ENCODE measurements at regions not wholly inside any gene's neighbourhood (a gene's known extent, or its start where the extent isn't known, plus 50 kb on each side); places are given as distances from the start of the nearest gene placed in this dataset.

DNA sequence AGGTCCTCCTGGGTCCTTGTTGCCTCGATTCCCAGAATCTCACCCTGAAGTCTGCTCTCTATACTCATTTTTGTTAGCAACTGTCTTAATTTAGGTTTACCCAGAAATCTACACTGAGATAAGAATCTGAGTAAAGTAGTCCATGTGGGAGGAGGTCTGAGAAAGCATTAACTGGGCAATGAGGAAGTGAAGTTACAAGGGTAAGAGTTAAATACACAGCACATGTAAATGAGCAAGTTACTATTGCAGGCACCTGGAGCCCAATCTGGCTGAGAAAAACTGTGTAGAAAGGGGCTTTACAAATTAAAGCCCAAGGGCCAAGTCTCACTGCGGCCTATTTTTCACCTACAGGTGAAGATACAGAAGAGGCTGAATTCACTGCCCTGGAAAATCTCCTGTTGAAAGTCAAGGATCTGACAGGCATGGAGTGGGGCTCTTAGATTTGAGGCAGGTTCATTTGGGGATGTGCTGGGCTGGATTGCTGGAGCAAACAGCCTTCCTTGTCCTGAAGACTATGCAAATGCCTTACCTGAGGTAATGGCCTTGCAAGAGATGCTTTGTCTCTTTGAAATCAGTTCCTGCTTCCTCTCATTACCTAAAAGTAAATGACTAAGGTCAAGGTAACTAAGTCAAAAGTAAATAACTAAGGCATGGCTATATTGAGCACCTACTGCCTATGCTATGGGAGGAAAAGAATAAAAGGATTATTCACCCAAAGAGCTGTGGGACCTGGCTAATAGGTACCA is 84.4 kb upstream of the DYNAP start:
- H3K9me3 Mint-ChIP-seq, result peaks cover 0 to 2% (median 0%) of the 10 kb centered on the region in 11 donors
- no peak overlapping the region for H3K4me3 Mint-ChIP-seq
- no peak for DNase-seq
- H3K27ac Mint-ChIP-seq, result no peak overlapping the region
- CTCF ChIA-PET, result no interaction called here
- H3K4me1 ChIP-seq (ENCODE audit: control insufficient read depth in 2 of 2, insufficient read depth in 2 of 2, low read length in 2 of 2), result no peaks in the 10 kb centered on the region
- H3K36me3 ChIP-seq (ENCODE audit: control insufficient read depth in 2 of 3, insufficient read depth in 3 of 3, low read length in 3 of 3), result no peaks in the 10 kb centered on the region
- no peaks in the 10 kb centered on the region for H3K36me3 Mint-ChIP-seq
- POLR2A ChIA-PET, result no interaction called here
- no peak for ATAC-seq
- intact Hi-C loops (cut with micrococcal nuclease), result no loop called here
- H3K27me3 ChIP-seq (ENCODE audit: control insufficient read depth in 2 of 2, insufficient read depth in 2 of 2, low read length in 2 of 2), result no peaks in the 10 kb centered on the region
- no peaks in the 10 kb centered on the region for H3K9me3 ChIP-seq (ENCODE audit: control insufficient read depth in 2 of 3, low read length in 3 of 3)
- H3K4me1 Mint-ChIP-seq, result no peaks in the 10 kb centered on the region
- no peak overlapping the region for H3K27ac ChIP-seq (ENCODE audit: low read depth, low read length)
- peaks cover 0 to 38% (median 19%) of the 10 kb centered on the region in 5 donors for H3K27me3 Mint-ChIP-seq
- H3K4me3 ChIP-seq (ENCODE audit: low read length), result no peak overlapping the region

DNA sequence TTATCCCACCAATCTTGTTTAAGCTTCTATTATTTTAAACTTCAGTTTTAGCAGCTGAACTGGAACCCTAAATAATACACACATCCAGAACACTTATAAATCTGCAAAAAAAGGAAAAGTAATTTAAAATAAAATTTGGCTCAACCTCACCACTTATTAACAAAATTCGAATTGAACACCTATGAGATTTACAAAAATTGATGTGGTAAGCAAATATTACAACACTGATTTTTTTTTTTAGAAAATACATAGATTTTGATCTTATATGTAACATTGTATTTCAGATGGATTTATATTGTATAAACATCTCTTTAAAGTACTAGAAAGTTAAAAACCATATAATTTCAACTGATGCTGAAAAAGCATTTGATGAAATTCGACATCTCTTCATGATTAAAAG is 81.3 kb upstream of the DYNAP start:
- no peaks in the 10 kb centered on the region for H3K9me3 ChIP-seq (ENCODE audit: control insufficient read depth in 2 of 3, low read length in 3 of 3)
- ChIA-PET POLR2A (no interaction called here), CTCF (no interaction called here)
- no peaks in the 10 kb centered on the region for H3K27me3 ChIP-seq (ENCODE audit: control insufficient read depth in 2 of 2, insufficient read depth in 2 of 2, low read length in 2 of 2)
- ATAC-seq (no peak), DNase-seq (no peak)
- H3K4me3 ChIP-seq (ENCODE audit: low read length), result no peak overlapping the region
- no peak overlapping the region for H3K27ac Mint-ChIP-seq
- peaks cover 0 to 40% (median 19%) of the 10 kb centered on the region in 5 donors for H3K27me3 Mint-ChIP-seq
- H3K4me1 Mint-ChIP-seq, result no peaks in the 10 kb centered on the region
- no peaks in the 10 kb centered on the region for H3K36me3 ChIP-seq (ENCODE audit: control insufficient read depth in 2 of 3, insufficient read depth in 3 of 3, low read length in 3 of 3)
- H3K4me3 Mint-ChIP-seq, result no peak overlapping the region
- no peaks in the 10 kb centered on the region for H3K36me3 Mint-ChIP-seq
- no peaks in the 10 kb centered on the region for H3K9me3 Mint-ChIP-seq
- no peak overlapping the region for H3K27ac ChIP-seq (ENCODE audit: low read depth, low read length)
- H3K4me1 ChIP-seq (ENCODE audit: control insufficient read depth in 2 of 2, insufficient read depth in 2 of 2, low read length in 2 of 2), result no peaks in the 10 kb centered on the region
- intact Hi-C loops (cut with micrococcal nuclease), result no loop called here

DNA sequence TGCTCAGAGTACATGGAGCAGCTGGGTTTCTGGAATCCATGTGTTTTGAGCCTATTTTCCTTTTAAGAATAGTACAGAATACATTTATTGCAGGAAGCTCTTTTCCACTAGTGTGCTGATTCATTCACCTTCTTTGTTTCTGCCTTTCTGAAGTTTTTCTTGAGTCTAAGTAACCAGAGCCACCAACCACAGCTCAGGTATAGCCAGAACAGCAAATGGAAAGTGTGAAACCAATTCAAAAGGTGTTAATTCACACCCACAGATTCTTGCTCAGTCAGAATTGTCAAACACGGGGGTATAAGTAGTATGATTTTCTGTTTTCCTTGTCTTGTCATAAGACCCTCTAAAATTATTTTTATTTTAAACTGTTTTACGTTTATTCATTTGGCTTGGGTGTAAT is 75.9 kb upstream of the DYNAP start:
- ATAC-seq (no peak), DNase-seq (no peak)
- Histone ChIP-seq H3K27me3 (ENCODE audit: control insufficient read depth in 2 of 2, insufficient read depth in 2 of 2, low read length in 2 of 2) (no peaks in the 10 kb centered on the region), H3K36me3 (ENCODE audit: control insufficient read depth in 2 of 3, insufficient read depth in 3 of 3, low read length in 3 of 3) (no peaks in the 10 kb centered on the region), H3K4me3 (ENCODE audit: low read length) (no peak overlapping the region), H3K9me3 (ENCODE audit: control insufficient read depth in 2 of 3, low read length in 3 of 3) (no peaks in the 10 kb centered on the region), H3K27ac (ENCODE audit: low read depth, low read length) (no peak overlapping the region), H3K4me1 (ENCODE audit: control insufficient read depth in 2 of 2, insufficient read depth in 2 of 2, low read length in 2 of 2) (no peaks in the 10 kb centered on the region)
- intact Hi-C loops (cut with micrococcal nuclease), result no loop called here
- Mint-ChIP-seq H3K4me1 (no peaks in the 10 kb centered on the region), H3K9me3 (no peaks in the 10 kb centered on the region), H3K4me3 (no peak overlapping the region), H3K27me3 (peaks cover 1 to 17% (median 8%) of the 10 kb centered on the region in 5 donors), H3K27ac (no peak overlapping the region), H3K36me3 (no peaks in the 10 kb centered on the region)
- CTCF ChIA-PET, result no interaction called here
- POLR2A ChIA-PET, result no interaction called here

DNA sequence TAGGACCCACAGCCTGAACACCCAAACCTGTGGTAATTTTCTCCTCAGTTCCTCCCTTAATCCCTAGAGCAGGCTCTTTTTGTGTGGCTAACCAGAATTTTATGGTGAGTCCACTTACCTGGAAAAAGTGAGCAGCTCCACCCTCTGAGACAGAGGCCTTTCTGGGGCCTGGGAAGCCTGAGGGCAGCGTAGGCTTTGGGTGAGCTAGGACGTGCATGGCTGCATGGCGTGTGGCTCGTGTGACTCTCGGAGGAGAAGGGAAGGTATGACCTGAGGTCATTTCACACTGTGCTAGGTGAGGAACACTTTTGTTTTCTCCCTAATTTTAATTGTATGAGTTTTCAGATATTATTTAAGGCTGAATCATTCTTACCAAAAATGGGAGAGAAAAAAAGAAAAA is 73.5 kb upstream of the DYNAP start:
- H3K4me1 ChIP-seq (ENCODE audit: control insufficient read depth in 2 of 2, insufficient read depth in 2 of 2, low read length in 2 of 2), result no peaks in the 10 kb centered on the region
- H3K4me3 ChIP-seq (ENCODE audit: low read length), result no peak overlapping the region
- Mint-ChIP-seq H3K4me1 (no peaks in the 10 kb centered on the region), H3K9me3 (peaks cover 0 to 1% (median 0%) of the 10 kb centered on the region in 11 donors), H3K36me3 (no peaks in the 10 kb centered on the region), H3K27ac (no peak overlapping the region), H3K4me3 (no peak overlapping the region), H3K27me3 (peaks cover 0 to 6% (median 3%) of the 10 kb centered on the region in 5 donors)
- no peak for ATAC-seq
- H3K9me3 ChIP-seq (ENCODE audit: control insufficient read depth in 2 of 3, low read length in 3 of 3), result no peaks in the 10 kb centered on the region
- intact Hi-C loops (cut with micrococcal nuclease), result no loop called here
- POLR2A ChIA-PET, result no interaction called here
- no peaks in the 10 kb centered on the region for H3K27me3 ChIP-seq (ENCODE audit: control insufficient read depth in 2 of 2, insufficient read depth in 2 of 2, low read length in 2 of 2)
- no peak for DNase-seq
- CTCF ChIA-PET, result no interaction called here
- no peak overlapping the region for H3K27ac ChIP-seq (ENCODE audit: low read depth, low read length)
- H3K36me3 ChIP-seq (ENCODE audit: control insufficient read depth in 2 of 3, insufficient read depth in 3 of 3, low read length in 3 of 3), result no peaks in the 10 kb centered on the region

DNA sequence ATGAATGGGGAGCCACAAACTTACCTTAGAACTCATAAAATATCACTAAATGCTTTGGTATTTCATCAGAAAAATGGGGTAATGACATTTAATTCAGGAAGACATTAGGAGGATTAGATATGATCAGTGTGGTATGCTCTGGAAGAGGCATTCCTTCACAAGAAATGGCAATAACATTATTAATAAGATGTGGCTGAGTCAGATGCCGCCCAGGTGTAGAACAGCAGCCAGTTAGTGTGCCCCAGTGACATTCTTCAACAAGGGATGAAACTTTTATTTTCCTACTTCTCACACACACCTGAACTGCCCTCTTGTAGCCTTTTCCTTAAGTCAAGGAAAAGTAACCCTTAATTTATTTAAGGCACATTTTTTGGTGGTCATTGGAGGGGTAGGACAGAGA is 69.2 kb upstream of the DYNAP start:
- H3K36me3 Mint-ChIP-seq, result no peaks in the 10 kb centered on the region
- ATAC-seq (no peak), DNase-seq (no peak)
- Histone ChIP-seq H3K27me3 (ENCODE audit: control insufficient read depth in 2 of 2, insufficient read depth in 2 of 2, low read length in 2 of 2) (no peaks in the 10 kb centered on the region), H3K36me3 (ENCODE audit: control insufficient read depth in 2 of 3, insufficient read depth in 3 of 3, low read length in 3 of 3) (no peaks in the 10 kb centered on the region), H3K4me3 (ENCODE audit: low read length) (no peak overlapping the region), H3K9me3 (ENCODE audit: control insufficient read depth in 2 of 3, low read length in 3 of 3) (no peaks in the 10 kb centered on the region), H3K27ac (ENCODE audit: low read depth, low read length) (no peak overlapping the region), H3K4me1 (ENCODE audit: control insufficient read depth in 2 of 2, insufficient read depth in 2 of 2, low read length in 2 of 2) (no peaks in the 10 kb centered on the region)
- intact Hi-C loops (cut with micrococcal nuclease), result no loop called here
- ChIA-PET CTCF (no interaction called here), POLR2A (no interaction called here)
- H3K27ac Mint-ChIP-seq, result no peak overlapping the region
- peaks cover 0 to 5% (median 2%) of the 10 kb centered on the region in 5 donors for H3K27me3 Mint-ChIP-seq
- H3K9me3 Mint-ChIP-seq, result peaks cover 0 to 1% (median 0%) of the 10 kb centered on the region in 11 donors
- no peak overlapping the region for H3K4me3 Mint-ChIP-seq
- H3K4me1 Mint-ChIP-seq, result no peaks in the 10 kb centered on the region

DNA sequence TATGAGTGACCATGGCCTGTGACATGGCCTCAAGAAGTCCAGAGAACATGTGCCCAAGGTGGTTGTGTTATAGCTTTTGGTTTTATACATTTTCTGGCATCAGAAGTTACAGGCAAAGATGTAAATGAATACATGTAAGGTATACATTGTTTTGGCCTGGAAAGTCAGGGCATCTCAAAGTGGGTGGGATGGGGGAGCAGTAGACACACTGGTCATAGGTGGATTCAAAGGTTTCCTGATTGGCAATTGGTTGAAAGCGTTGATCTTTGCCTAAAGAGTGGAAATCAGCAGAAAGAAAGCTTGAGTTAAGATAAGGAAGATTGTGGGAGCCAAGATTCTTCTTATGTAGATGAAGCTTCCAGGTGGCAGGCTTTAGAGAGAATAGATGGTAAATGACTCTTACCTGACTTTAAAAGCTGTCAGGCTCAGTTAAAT is 62.1 kb upstream of the DYNAP start:
- Mint-ChIP-seq H3K27me3 (peaks cover 0 to 16% (median 7%) of the 10 kb centered on the region in 5 donors), H3K4me3 (no peak overlapping the region), H3K36me3 (no peaks in the 10 kb centered on the region), H3K27ac (no peak overlapping the region), H3K9me3 (peaks cover 0 to 4% (median 0%) of the 10 kb centered on the region in 11 donors), H3K4me1 (no peaks in the 10 kb centered on the region)
- ATAC-seq (no peak), DNase-seq (no peak)
- ChIA-PET POLR2A (no interaction called here), CTCF (no interaction called here)
- H3K9me3 ChIP-seq (ENCODE audit: control insufficient read depth in 2 of 3, low read length in 3 of 3), result no peaks in the 10 kb centered on the region
- intact Hi-C loops (cut with micrococcal nuclease), result no loop called here
- no peaks in the 10 kb centered on the region for H3K27me3 ChIP-seq (ENCODE audit: control insufficient read depth in 2 of 2, insufficient read depth in 2 of 2, low read length in 2 of 2)
- H3K36me3 ChIP-seq (ENCODE audit: control insufficient read depth in 2 of 3, insufficient read depth in 3 of 3, low read length in 3 of 3), result no peaks in the 10 kb centered on the region
- H3K4me3 ChIP-seq (ENCODE audit: low read length), result no peak overlapping the region
- no peak overlapping the region for H3K27ac ChIP-seq (ENCODE audit: low read depth, low read length)
- no peaks in the 10 kb centered on the region for H3K4me1 ChIP-seq (ENCODE audit: control insufficient read depth in 2 of 2, insufficient read depth in 2 of 2, low read length in 2 of 2)

DNA sequence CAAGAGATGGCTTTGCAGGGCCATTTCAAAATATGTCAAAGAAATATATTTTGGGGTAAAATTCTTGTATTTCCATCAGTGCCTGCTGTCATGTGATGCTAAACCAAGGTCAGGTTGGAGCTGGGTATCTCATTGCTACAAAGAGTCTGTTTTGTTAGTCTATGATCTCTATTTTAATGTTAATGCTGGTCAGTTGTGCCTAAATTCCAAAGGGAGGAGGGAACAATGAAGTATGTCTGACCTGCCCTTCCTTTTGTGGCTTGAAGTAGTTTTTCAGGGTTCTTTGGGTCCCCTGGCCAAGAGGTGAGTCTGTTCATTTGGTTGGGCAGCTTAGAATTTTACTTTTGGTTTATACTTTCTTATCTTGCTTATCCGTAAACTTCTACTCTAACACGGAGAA is 61.6 kb upstream of the DYNAP start:
- H3K4me3 ChIP-seq (ENCODE audit: low read length), result no peak overlapping the region
- H3K4me1 ChIP-seq (ENCODE audit: control insufficient read depth in 2 of 2, insufficient read depth in 2 of 2, low read length in 2 of 2), result no peaks in the 10 kb centered on the region
- ATAC-seq (no peak), DNase-seq (no peak)
- H3K27ac ChIP-seq (ENCODE audit: low read depth, low read length), result no peak overlapping the region
- H3K4me3 Mint-ChIP-seq, result no peak overlapping the region
- no peaks in the 10 kb centered on the region for H3K9me3 ChIP-seq (ENCODE audit: control insufficient read depth in 2 of 3, low read length in 3 of 3)
- H3K27me3 Mint-ChIP-seq, result peaks cover 0 to 16% (median 7%) of the 10 kb centered on the region in 5 donors
- no peaks in the 10 kb centered on the region for H3K4me1 Mint-ChIP-seq
- H3K27me3 ChIP-seq (ENCODE audit: control insufficient read depth in 2 of 2, insufficient read depth in 2 of 2, low read length in 2 of 2), result no peaks in the 10 kb centered on the region
- CTCF ChIA-PET, result no interaction called here
- POLR2A ChIA-PET, result no interaction called here
- H3K27ac Mint-ChIP-seq, result no peak overlapping the region
- H3K36me3 Mint-ChIP-seq, result no peaks in the 10 kb centered on the region
- intact Hi-C loops (cut with micrococcal nuclease), result no loop called here
- no peaks in the 10 kb centered on the region for H3K36me3 ChIP-seq (ENCODE audit: control insufficient read depth in 2 of 3, insufficient read depth in 3 of 3, low read length in 3 of 3)
- peaks cover 0 to 4% (median 0%) of the 10 kb centered on the region in 11 donors for H3K9me3 Mint-ChIP-seq

Data from naive thymus-derived CD4-positive, alpha-beta T cell (primary cell).